ENCODE measurements at regions not wholly inside any gene's neighbourhood (a gene's known extent, or its start where the extent isn't known, plus 50 kb on each side); places are given as distances from the start of the nearest gene placed in this dataset.

- H3K27ac Mint-ChIP-seq: no peak overlapping the region
- H3K4me1 ChIP-seq (ENCODE audit: control insufficient read depth, insufficient read depth, low read length): no peaks in the 10 kb centered on the region
- ATAC-seq: no peak
These were observed 188.0 kb downstream of the ELAVL2 start for GRCh38 chr9:23638011-23638410.

GRCh38 chr9:23638837-23639426 is 187.1 kb downstream of the ELAVL2 start:
- Histone ChIP-seq H3K4me1 (ENCODE audit: control insufficient read depth, insufficient read depth, low read length) (no peaks in the 10 kb centered on the region), H3K9me3 (ENCODE audit: control insufficient read depth, insufficient read depth, low read length) (peaks cover 6% of the 10 kb centered on the region), H3K27ac (ENCODE audit: low read length) (no peak overlapping the region), H3K27me3 (ENCODE audit: control insufficient read depth, insufficient read depth, low read length) (no peaks in the 10 kb centered on the region), H3K36me3 (ENCODE audit: control insufficient read depth, insufficient read depth, low read length) (no peaks in the 10 kb centered on the region), H3K4me3 (ENCODE audit: low read length) (no peak overlapping the region)
- Mint-ChIP-seq H3K4me1 (no peaks in the 10 kb centered on the region), H3K9me3 (peaks cover 14 to 26% of the 10 kb centered on the region in 2 donors), H3K27me3 (ENCODE audit: low read depth in 2 of 2) (no peaks in the 10 kb centered on the region), H3K4me3 (no peak overlapping the region), H3K27ac (no peak overlapping the region), H3K36me3 (no peaks in the 10 kb centered on the region)
- WGBS (ENCODE audit: insufficient coverage): 89% methylated on average over 2 of the region's 4 CpGs
- DNase-seq: no peak
- intact Hi-C loops (cut with micrococcal nuclease): no loop called here
- no peak for ATAC-seq
- TF ChIP-seq, protein P1, sequence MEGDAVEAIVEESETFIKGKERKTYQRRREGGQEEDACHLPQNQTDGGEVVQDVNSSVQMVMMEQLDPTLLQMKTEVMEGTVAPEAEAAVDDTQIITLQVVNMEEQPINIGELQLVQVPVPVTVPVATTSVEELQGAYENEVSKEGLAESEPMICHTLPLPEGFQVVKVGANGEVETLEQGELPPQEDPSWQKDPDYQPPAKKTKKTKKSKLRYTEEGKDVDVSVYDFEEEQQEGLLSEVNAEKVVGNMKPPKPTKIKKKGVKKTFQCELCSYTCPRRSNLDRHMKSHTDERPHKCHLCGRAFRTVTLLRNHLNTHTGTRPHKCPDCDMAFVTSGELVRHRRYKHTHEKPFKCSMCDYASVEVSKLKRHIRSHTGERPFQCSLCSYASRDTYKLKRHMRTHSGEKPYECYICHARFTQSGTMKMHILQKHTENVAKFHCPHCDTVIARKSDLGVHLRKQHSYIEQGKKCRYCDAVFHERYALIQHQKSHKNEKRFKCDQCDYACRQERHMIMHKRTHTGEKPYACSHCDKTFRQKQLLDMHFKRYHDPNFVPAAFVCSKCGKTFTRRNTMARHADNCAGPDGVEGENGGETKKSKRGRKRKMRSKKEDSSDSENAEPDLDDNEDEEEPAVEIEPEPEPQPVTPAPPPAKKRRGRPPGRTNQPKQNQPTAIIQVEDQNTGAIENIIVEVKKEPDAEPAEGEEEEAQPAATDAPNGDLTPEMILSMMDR (IDR thresholded peaks at IDR 0.05): no peak

More at GRCh38 chr9:23638011-23638410, 188.0 kb downstream of the ELAVL2 start:
- Histone ChIP-seq H3K36me3 (ENCODE audit: control insufficient read depth, insufficient read depth, low read length) (no peaks in the 10 kb centered on the region), H3K4me3 (ENCODE audit: low read length) (no peak overlapping the region), H3K27me3 (ENCODE audit: control insufficient read depth, insufficient read depth, low read length) (no peaks in the 10 kb centered on the region), H3K9me3 (ENCODE audit: control insufficient read depth, insufficient read depth, low read length) (no peaks in the 10 kb centered on the region), H3K27ac (ENCODE audit: low read length) (no peak overlapping the region)
- DNase-seq: no peak
- WGBS (ENCODE audit: insufficient coverage): 81% methylated on average over 3 of the region's 3 CpGs
- Mint-ChIP-seq H3K36me3 (no peaks in the 10 kb centered on the region), H3K4me1 (no peaks in the 10 kb centered on the region), H3K4me3 (no peak overlapping the region), H3K27me3 (ENCODE audit: low read depth in 2 of 2) (no peaks in the 10 kb centered on the region), H3K9me3 (peaks cover 14 to 24% of the 10 kb centered on the region in 2 donors)
- TF ChIP-seq, protein P1 (IDR thresholded peaks at IDR 0.05): no peak
- intact Hi-C loops (cut with micrococcal nuclease): no loop called here
